Astrocyte of the spinal cord (primary cell): ENCODE measurements at regions not wholly inside any gene's neighbourhood (a gene's known extent, or its start where the extent isn't known, plus 50 kb on each side); places are given as distances from the start of the nearest gene placed in this dataset.

ENCODE experiments used
- DNase-seq: peaks from one replicate; pipeline ENCODE4 v3.0.0; 2011; ENCODE audit warnings: low read depth, low spot score
- H3K4me3 ChIP-seq: 2 replicates; pipeline ENCODE4 v1.5.1; 2011; ENCODE audit warnings: low read depth, mild to moderate bottlenecking, low read length, moderate library complexity
- in situ Hi-C: cut with HindIII; loops from 2 replicates; pipeline ENCODE4 v1.10.0; 2017; ENCODE audit warnings: low sequenced_read_pairs
- TF ChIP-seq, protein P1 (sequence below): IDR thresholded peaks from 2 replicates; pipeline ENCODE4 v1.5.1; 2012; ENCODE audit warnings: low read depth, mild to moderate bottlenecking, low read length, inconsistent platforms

DNA sequence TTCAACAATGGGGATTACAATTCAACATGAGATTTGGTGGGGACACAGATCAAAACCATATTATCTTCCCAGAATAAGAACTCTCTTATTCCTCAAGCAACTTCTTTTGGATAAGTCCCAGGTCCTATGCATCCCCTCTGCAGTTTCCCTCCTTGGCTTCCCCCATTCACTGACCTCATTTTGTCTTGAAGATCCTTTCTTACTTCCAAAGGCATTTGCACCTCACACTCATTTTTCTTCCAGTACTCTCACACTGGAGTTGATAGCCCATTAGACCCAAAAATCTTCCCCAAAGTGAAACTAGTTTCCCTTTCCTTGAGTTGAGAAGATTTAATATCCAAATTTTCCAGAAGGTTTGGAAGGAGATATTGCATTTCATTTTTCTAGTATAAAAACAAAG, 178.0 kb upstream of the DAPK1 start:
- in situ Hi-C loops = no loop called here
- TF ChIP-seq, protein P1, sequence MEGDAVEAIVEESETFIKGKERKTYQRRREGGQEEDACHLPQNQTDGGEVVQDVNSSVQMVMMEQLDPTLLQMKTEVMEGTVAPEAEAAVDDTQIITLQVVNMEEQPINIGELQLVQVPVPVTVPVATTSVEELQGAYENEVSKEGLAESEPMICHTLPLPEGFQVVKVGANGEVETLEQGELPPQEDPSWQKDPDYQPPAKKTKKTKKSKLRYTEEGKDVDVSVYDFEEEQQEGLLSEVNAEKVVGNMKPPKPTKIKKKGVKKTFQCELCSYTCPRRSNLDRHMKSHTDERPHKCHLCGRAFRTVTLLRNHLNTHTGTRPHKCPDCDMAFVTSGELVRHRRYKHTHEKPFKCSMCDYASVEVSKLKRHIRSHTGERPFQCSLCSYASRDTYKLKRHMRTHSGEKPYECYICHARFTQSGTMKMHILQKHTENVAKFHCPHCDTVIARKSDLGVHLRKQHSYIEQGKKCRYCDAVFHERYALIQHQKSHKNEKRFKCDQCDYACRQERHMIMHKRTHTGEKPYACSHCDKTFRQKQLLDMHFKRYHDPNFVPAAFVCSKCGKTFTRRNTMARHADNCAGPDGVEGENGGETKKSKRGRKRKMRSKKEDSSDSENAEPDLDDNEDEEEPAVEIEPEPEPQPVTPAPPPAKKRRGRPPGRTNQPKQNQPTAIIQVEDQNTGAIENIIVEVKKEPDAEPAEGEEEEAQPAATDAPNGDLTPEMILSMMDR = no peak
- H3K4me3 ChIP-seq = no peak overlapping the region
- no peak for DNase-seq

DNA sequence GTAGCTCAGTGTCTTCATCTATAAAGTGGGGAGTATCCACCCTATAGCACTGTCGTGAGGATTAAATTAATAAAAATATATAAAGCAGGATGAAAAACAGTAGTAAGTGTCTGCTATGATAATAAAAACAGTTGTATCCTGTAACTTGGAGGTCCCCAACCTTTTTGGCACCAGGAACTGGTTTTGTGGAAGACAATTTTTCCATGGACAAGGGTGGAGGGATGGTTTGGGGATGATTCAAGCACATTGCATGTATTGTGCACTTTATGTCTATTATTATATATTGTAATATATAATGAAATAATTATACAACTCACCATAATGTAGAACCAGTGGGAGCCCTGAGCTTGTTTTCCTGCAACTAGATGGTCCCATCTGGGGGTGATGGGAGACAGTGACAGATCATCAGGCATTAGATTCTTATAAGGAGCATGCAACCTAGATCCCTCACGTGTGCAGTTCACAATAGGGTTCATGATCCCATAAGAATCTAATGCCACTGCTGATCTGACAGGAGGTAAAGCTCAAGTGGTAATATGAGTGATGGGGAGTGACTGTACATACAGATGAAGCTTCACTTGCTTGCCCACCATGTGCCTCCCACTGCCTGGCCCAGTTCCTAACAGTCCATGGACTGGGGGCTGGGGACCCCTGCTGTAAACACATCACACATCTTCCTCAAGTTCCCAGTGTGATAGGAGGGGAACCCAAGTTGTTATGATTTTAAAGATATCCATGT, 177.4 kb upstream of the DAPK1 start:
- no peak overlapping the region for H3K4me3 ChIP-seq
- in situ Hi-C loops = no loop called here
- DNase-seq = no peak
- TF ChIP-seq, protein P1 = no peak

DNA sequence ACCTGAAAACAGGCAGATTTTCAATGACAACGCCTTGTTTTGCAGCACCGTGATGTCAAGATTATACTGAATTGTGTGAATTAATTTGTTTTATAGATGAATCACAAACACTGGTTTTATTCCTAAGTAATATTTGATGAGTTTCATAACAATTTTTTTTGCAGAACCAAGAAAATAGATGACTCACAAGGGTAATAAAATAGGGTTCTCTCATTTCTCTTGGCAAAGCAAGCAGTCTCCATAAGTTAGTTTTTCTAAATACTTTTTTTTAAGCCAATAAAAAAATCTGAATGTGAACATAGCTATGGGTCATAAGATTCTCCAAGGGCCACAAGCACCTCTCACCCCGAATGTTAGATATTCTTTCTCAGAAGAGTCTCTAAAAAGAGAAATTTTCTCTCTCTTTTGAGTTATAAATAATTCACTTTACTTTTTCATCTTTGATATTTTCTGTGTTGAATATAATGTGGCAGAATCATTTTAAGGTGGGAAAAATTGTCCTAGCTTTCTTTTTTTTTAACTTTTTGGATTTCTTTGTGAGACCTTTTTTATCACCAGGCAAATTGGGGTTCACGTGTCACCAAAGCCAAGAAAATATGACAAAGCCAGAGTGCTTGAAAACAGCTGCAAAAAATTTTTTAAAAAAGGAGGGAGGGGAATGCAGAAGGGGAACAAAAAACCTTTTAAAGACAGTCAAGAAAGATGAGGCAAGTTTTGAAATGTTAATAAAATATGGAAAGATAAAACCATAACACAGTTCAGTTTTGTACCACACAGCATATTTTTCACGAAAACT, 174.6 kb upstream of the DAPK1 start:
- in situ Hi-C loops = no loop called here
- DNase-seq = peak; percentile 52

DNA sequence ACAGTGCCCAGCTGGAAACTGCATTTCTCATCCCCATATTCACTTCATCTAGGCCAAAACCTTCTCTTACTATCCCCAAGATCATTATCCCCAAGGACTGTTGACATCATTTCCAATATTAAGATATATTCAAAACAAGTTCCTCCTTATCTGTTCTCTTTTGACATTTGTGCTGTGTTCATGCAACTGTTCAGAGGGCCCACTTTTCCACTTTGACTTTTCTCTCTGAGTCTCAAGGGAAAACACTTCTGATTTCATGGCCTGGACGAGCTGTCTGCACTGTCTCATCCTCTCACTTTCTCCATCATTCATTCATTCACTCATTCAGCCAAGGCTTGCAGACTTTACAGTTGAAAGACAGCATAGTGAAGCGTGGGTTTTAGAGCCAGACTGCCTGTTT, 173.7 kb upstream of the DAPK1 start:
- H3K4me3 ChIP-seq = no peak overlapping the region
- TF ChIP-seq, protein P1 = no peak
- DNase-seq = no peak
- in situ Hi-C loops = no loop called here

More for the DNA sequence above, 174.6 kb upstream of the DAPK1 start:
- H3K4me3 ChIP-seq = no peak overlapping the region
- TF ChIP-seq, protein P1 = no peak

DNA sequence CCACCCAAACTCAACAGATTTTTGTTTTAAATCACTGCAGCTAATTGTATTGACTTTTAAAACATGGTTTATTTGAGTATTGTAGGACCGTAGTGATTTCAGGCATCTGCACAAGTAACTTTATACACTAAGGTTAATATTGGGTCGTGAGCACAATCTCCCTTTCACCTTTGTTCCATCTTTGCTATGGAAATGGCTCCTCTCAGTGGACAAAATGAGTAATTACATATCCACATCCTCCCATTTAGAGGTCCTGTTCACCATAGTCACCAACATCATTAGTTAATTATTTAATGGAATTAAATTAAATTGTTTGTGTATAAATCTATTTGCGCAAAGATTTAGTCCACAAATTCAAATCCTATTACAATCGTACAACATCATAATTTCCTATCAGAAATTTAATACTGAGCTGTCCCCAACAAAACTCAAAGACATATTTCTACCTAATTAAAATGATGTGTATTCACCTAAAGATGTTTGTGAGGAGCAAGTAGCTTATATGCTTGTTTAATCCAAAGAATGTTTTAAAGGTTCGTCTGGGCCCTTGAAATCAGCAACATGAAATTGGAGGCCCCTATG, 173.0 kb upstream of the DAPK1 start:
- no peak overlapping the region for H3K4me3 ChIP-seq
- peak; percentile 68 for DNase-seq
- TF ChIP-seq, protein P1 = peak; percentile 50
- in situ Hi-C loops = no loop called here

DNA sequence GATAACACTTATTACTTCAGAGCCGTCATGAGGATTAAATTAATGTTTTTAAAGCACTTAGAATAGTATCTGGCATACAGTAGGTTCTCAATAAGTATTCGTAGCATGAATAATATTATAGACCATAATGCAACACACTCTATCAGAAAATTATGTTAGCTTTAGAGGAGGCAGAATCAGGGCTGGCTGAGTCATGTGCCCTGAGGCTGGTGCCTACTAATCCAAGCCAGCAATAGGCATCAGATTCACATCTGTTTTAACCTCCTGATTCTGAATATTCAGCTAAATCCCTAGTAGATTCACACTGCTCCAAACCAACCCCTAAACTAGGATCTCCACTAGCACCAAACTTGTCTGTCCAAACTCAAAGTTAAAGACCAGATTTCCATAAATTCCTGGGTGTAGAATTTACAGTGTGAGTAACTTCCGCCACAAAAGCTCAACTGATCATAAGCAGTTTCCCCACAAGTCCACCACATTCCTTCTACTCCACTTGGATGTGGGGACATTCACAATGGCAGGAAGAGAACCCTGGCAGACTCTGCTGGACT, 170.0 kb upstream of the DAPK1 start:
- TF ChIP-seq, protein P1 = no peak
- in situ Hi-C loops = no loop called here

More for the DNA sequence above, 170.0 kb upstream of the DAPK1 start:
- DNase-seq = no peak
- no peak overlapping the region for H3K4me3 ChIP-seq
